GM18951 (cell line): ENCODE measurements at regions not wholly inside any gene's neighbourhood (a gene's known extent, or its start where the extent isn't known, plus 50 kb on each side); places are given as distances from the start of the nearest gene placed in this dataset.
"Not testable (repeated sequence)": the region's sequence is repeated elsewhere in the genome, so short reads cannot be mapped to it uniquely, and the experiment has no call there.

Source experiments
- POLR2A ChIP-seq: IDR thresholded peaks from 4 replicates; pipeline ENCODE4 v1.6.1; 2011; ENCODE audit warnings: mild to moderate bottlenecking; ENCODE audit not compliant: insufficient read length, insufficient read depth; ENCODE audit errors: extremely low read depth
- in situ Hi-C: fragments of 300-500 bp; cut with MboI; formaldehyde crosslinking; loops from one replicate; pipeline ENCODE4 v1.12.0; 2022; ENCODE audit warnings: low sequenced_read_pairs, mixed read lengths, inconsistent platforms; ENCODE audit not compliant: unreplicated experiment

DNA sequence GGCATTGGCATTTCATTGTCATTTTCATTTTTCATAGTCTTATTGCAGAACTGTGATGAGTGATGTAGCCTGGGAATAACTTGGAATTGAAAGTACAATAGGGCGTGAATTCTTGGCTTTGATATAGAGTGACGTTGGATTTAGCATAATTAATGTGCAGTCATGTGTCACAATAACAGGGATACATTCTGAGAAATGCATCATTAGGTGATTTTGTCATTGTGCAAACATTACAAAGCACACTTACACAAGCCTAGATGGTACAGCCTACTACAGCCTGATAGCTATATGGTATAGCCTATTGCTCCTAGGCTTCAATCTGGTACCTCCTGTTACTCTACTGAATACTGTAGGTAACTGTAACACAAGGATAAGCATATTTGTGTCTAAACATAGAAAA lies 300.8 kb downstream of the DTHD1 start:
- no peak for TF ChIP-seq POLR2A
- in situ Hi-C loops: no loop called here

DNA sequence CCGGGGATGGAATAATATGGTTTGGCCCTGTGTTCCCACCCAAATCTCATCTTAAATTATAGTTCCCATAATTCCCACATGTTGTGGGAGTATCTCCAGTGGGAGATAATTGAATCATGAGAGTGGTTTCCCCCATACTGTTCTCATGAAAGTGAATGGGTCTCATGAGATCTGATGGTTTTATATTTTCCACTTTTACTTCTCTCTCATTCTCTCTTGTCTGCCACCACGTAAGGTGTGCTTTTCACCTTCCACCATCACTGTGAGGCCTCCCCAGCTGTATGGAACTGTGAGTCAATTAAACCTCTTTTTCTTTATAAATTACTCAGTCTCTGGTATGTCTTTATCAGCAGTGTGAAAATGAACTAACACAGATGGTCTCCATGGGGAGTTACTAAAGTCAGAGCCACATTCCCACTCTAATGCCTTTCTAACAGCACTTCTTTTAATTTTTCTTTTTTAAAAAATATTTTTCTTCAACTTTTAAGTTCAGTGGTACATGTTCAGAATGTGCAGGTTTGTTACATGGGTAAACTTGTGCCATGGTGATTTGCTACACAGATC lies 306.6 kb downstream of the DTHD1 start:
- in situ Hi-C loops: no loop called here
- TF ChIP-seq POLR2A: no peak

DNA sequence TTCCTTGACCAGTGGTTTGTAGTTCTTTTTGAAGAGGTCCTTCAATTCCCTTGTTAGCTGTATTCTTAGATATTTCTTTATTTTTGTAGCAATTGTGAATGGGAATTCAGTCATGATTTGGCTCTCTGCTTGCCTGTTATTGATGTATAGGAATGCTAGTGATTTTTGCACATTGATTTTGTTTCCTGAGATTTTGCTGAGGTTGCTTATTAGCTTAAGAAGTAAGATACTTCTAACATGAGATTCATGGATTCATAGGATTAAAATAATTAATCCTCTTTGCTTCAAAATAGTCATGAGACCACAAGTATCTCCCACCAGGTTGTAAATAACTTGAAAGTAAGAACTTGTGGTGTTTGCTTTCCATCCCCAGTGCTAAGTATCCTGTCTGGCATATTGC lies 308.9 kb downstream of the DTHD1 start:
- in situ Hi-C loops: no loop called here
- no peak for TF ChIP-seq POLR2A

DNA sequence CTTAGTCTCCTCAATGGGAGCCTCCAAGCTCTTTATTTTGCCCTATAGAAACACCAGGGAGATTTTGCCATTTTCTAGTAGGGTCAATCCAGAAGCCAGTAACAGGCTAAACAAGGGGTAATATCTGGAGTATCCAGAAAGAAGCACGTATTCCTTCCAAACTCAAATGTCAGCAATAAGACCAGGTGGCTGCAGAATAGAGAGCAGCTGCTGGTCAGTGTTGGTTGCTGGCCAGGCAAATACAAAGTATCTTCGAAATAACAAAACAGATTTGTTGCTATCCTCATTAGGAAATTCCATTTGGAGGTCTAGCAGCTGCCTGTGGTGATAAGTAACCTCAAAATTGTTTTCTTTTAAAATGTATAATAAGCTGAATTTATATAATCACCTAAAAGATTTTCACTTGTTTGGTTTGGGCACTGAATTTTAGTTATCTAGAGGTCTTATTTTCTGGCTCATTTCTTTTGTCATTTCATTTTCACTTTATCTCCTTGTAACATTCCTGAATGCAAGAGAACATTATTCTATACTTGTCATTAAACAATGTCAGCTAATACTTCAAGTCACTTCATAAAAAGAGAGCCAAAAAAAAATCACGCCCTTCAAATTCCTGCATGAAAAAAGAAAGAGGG lies 320.6 kb downstream of the DTHD1 start:
- no peak for TF ChIP-seq POLR2A
- in situ Hi-C loops: no loop called here

DNA sequence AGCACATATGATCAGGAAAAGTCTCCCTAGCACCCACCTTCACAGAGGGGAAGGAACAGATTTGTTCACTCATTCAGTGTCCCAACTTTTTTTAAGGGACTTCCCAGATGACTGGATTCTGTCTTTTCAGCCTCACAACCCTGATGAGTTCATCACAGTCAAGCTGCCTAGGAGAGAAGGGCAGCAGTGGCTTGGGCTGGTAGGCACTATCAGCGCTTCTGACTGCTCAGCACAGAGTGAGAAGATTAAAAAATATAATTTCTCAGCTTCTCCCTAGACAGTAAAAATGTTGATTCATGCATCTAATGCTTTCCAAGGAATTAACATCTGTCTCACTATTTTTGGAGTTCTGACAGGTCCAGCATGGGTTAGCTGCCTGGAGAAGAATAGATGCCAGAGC lies 328.2 kb downstream of the DTHD1 start:
- in situ Hi-C loops: no loop called here
- no peak for TF ChIP-seq POLR2A

DNA sequence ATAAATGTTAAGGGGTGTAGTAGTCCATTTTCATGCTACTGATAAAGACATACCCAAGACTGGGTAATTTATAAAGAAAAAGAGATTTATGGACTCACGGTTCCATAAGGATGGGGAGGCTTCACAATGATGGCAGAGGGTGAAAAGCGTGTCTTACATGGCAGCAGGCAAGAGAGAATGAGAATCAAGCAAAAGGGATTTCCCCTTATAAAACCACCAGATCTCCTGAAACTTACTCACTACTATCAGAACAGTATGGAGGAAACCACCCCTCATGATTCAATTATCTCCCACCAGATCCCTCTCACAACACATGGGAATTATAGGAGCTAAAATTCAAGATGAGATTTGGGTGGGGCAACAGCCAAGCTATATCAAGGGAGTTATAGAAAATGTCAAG lies 329.2 kb downstream of the DTHD1 start:
- TF ChIP-seq POLR2A: no peak
- in situ Hi-C loops: no loop called here

DNA sequence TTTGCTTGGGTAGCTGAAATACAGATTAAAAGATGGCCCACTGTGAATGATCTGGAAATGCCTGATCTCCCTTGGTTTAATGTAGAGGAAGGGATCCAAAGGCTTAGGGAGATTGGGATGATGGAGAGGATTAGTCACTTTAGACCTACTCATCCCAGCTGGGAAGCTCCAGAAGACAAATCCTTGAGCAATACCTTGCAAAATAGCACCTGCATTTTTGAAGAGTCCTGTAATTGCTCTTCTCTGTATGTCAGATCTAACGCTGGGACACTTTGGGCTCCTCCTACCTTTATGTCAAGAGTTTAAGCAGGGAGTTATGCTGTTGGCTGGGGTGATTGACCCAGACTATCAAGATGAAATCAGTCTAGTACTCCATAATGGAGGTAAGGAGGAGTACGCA lies 331.7 kb downstream of the DTHD1 start:
- in situ Hi-C loops: not testable (repeated sequence)

DNA sequence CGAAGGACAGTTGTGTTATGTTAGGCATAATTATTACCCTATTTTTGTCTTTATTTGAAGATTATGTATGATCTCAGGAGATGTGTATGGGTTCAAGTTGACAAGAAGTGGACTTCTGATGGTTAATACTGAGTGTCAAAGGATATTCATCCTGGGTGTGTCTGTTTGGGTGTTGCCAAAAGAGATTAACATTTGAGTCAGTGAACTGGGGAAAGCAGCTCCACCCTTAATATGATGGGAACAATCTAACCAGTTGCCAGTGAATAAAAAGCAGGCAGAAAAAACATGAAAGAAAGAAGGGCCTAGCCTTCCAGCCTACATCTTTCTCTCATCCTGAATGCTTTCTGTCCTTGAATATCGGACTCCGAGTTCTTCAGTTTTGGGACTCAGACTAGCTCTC lies 332.6 kb downstream of the DTHD1 start:
- in situ Hi-C loops: no loop called here
- no peak for TF ChIP-seq POLR2A

DNA sequence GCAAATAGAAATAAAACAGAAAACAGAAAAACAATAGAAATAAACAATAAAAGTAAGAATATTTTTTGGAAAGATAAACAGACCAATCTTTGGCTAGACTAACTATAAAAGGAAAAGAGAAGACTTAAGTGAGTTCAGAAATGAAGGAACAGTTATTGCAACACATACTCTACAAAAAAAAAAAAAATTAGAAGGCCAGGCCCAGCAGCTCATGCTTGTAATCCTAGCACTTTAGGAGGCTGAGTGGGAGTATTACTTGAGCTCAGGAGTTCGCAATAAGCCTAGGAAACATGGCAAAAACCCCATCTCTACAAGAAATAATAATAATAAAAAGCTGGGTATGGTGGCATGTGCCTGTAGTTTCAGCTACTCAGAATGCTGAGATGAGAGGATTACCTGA lies 336.7 kb downstream of the DTHD1 start:
- in situ Hi-C loops: no loop called here
- no peak for TF ChIP-seq POLR2A

DNA sequence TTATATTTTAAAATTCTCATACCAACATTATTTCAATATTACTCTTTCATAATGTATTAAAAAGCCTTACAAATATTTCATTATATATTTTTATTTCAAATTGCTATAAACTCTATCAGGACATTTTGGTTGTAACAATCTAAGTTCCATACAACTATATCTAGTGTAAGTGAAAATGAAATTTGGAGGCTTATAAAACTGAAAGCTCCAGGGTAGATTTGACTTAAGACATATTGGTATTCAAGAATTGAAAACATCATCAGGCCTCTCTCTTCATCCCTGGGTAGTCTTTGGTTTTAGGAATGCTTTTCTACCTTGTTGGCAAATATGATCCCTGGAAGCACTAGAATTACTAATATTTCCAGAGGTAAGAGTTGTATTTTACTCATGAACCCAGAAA lies 342.6 kb downstream of the DTHD1 start:
- no peak for TF ChIP-seq POLR2A
- in situ Hi-C loops: no loop called here

DNA sequence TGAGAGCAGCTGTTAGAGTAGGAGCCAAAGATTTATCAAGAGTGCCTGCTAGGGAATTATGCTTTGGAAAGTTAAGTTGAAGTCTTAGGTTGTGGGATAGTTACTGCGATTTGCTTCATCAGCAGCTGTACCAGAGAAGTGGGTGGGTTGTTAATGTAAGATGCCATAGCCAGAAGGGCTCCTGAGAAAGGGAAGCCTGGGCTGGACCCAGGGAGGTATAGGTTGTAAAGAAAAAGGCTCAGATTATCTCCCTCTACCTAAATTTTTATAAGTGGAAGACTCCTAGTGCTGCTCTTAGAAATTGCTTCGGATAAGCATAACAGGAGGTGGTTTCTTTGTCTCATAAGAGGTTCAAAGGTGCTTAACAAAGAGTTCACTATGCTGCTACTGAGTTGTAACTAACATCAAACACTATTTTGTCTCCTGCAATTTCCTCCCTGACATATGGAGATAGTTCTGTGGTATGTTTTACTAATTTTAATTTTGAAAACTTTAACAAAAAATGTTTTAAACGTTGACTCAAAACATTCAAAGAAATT lies 356.9 kb downstream of the DTHD1 start:
- in situ Hi-C loops: no loop called here
- no peak for TF ChIP-seq POLR2A

DNA sequence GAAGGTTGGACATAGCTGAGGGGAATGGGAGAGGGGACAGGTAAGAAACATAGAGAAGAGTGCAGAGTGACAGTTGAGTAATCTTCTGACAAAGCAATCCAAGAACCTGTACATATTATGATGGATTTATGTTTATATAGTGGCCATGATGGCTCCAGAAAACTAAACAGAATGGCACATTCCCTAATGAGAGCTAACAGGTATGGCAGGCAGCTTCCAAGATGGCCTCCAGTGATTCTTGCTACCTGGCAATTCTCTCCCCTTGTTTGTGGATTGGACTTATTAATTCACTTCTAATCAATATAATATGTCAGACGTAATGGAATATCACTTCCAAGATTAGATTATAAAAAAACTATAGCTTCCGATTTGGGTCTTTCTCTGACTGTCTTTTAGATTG lies 359.5 kb downstream of the DTHD1 start:
- no peak for TF ChIP-seq POLR2A
- in situ Hi-C loops: no loop called here

DNA sequence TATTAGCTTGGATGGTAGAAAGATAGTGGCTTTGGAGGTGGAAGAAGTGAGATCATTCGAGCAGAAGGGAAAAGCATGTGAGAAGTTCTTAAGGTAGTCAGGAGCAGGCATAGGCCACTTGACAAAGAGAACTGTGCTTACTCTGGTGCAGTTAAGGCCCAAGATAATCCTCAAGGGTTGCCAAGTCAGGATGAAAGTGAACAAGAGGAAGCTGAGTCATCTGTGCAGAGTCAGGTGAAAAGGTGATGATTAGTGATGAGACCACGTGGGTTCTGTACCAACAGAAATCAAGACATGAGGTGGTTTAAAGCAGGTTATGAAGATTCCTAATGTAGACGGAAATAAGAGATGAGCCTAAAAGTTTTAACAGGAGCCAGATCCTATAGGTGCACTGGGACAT lies 369.8 kb downstream of the DTHD1 start:
- in situ Hi-C loops: no loop called here

DNA sequence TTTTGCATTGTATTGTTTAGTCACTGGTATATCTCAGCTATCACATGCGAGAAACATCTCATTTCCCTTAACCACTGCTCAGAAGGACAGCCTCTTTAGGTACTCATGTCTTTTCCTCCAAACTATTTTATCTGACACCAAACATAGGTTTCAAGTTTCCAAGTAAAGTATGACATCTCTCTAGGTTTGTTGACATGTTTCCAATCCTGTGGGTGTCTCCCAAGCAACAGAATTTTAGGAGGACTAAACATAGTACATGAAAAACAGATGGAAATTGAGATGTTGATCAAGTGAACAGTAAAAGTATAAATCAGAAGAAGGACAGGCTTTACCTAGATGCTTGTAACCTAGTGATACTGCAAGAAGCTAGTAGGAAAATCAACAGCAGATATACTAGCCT lies 371.4 kb downstream of the DTHD1 start:
- TF ChIP-seq POLR2A: no peak
- in situ Hi-C loops: no loop called here

More for the DNA sequence above, 369.8 kb downstream of the DTHD1 start:
- no peak for TF ChIP-seq POLR2A
